ENCODE measurements at regions not wholly inside any gene's neighbourhood (a gene's known extent, or its start where the extent isn't known, plus 50 kb on each side); places are given as distances from the start of the nearest gene placed in this dataset.

- Histone ChIP-seq H3K9me3 (ENCODE audit: low read depth) (no peaks in the 10 kb centered on the region), H3K27ac (no peak overlapping the region), H3K4me1 (ENCODE audit: low read depth) (peaks cover 3% of the 10 kb centered on the region), H3K4me3 (no peak overlapping the region), H3K36me3 (no peaks in the 10 kb centered on the region), H3K27me3 (no peaks in the 10 kb centered on the region)
- DNase-seq (ENCODE audit: low read depth in 1 of 2, low spot score in 1 of 2) = no peak
- no peak for TF ChIP-seq CTCF (IDR thresholded peaks at IDR 0.05; ENCODE audit: low read depth, low read length)
Measured at GRCh38 chr15:29333261-29333660, 63.6 kb upstream of the NSMCE3 start.

- DNase-seq (ENCODE audit: low read depth in 1 of 2, low spot score in 1 of 2) = no peak
- TF ChIP-seq CTCF (IDR thresholded peaks at IDR 0.05; ENCODE audit: low read depth, low read length) = no peak
- no peak overlapping the region for H3K4me3 ChIP-seq
- no peaks in the 10 kb centered on the region for H3K36me3 ChIP-seq
- H3K27ac ChIP-seq = no peak overlapping the region
- H3K9me3 ChIP-seq (ENCODE audit: low read depth) = no peaks in the 10 kb centered on the region
- no peaks in the 10 kb centered on the region for H3K27me3 ChIP-seq
- H3K4me1 ChIP-seq (ENCODE audit: low read depth) = peaks cover 3% of the 10 kb centered on the region
Measured at GRCh38 chr15:29331669-29332068, 62.0 kb upstream of the NSMCE3 start.

GRCh38 chr15:29331071-29331470 lies 61.4 kb upstream of the NSMCE3 start:
- no peak for DNase-seq (ENCODE audit: low read depth in 1 of 2, low spot score in 1 of 2)
- Histone ChIP-seq H3K36me3 (no peaks in the 10 kb centered on the region), H3K27ac (no peak overlapping the region), H3K4me3 (no peak overlapping the region), H3K4me1 (ENCODE audit: low read depth) (peaks cover 3% of the 10 kb centered on the region), H3K9me3 (ENCODE audit: low read depth) (no peaks in the 10 kb centered on the region), H3K27me3 (no peaks in the 10 kb centered on the region)
- no peak for TF ChIP-seq CTCF (IDR thresholded peaks at IDR 0.05; ENCODE audit: low read depth, low read length)

- no peaks in the 10 kb centered on the region for H3K36me3 ChIP-seq
- H3K27ac ChIP-seq = no peak overlapping the region
- TF ChIP-seq CTCF (IDR thresholded peaks at IDR 0.05; ENCODE audit: low read depth, low read length) = no peak
- DNase-seq (ENCODE audit: low read depth in 1 of 2, low spot score in 1 of 2) = peak in 1 of 2 donors; percentile 25
- H3K4me3 ChIP-seq = no peak overlapping the region
- peaks cover 4% of the 10 kb centered on the region for H3K4me1 ChIP-seq (ENCODE audit: low read depth)
- no peaks in the 10 kb centered on the region for H3K9me3 ChIP-seq (ENCODE audit: low read depth)
- H3K27me3 ChIP-seq = no peaks in the 10 kb centered on the region
Measured at GRCh38 chr15:29324746-29325145, 55.1 kb upstream of the NSMCE3 start.

GRCh38 chr15:29323557-29323956 lies 53.9 kb upstream of the NSMCE3 start:
- Histone ChIP-seq H3K9me3 (ENCODE audit: low read depth) (no peaks in the 10 kb centered on the region), H3K4me3 (no peak overlapping the region), H3K27me3 (no peaks in the 10 kb centered on the region), H3K36me3 (no peaks in the 10 kb centered on the region), H3K27ac (no peak overlapping the region), H3K4me1 (ENCODE audit: low read depth) (peaks cover 4% of the 10 kb centered on the region)
- TF ChIP-seq CTCF (IDR thresholded peaks at IDR 0.05; ENCODE audit: low read depth, low read length) = no peak
- DNase-seq (ENCODE audit: low read depth in 1 of 2, low spot score in 1 of 2) = no peak

GRCh38 chr15:29322415-29322814 lies 52.8 kb upstream of the NSMCE3 start:
- Histone ChIP-seq H3K27ac (no peak overlapping the region), H3K36me3 (no peaks in the 10 kb centered on the region), H3K4me3 (no peak overlapping the region), H3K9me3 (ENCODE audit: low read depth) (no peaks in the 10 kb centered on the region), H3K4me1 (ENCODE audit: low read depth) (peaks cover 4% of the 10 kb centered on the region), H3K27me3 (no peaks in the 10 kb centered on the region)
- DNase-seq (ENCODE audit: low read depth in 1 of 2, low spot score in 1 of 2) = peak; percentile 56 to 61
- no peak for TF ChIP-seq CTCF (IDR thresholded peaks at IDR 0.05; ENCODE audit: low read depth, low read length)

All from cardiac muscle cell (in vitro differentiated cells and primary cell).